Stimulated activated CD8-positive, alpha-beta memory T cell treated with anti-CD3 and anti-CD28 coated beads, Interleukin-4, amount 100 ng/mL, for 48 hours (primary cell): ENCODE measurements at regions not wholly inside any gene's neighbourhood (a gene's known extent, or its start where the extent isn't known, plus 50 kb on each side); places are given as distances from the start of the nearest gene placed in this dataset.
A peak's percentile ranks its signal among the peaks of the same experiment; 100 is the strongest.
"Not testable (repeated sequence)": the region's sequence is repeated elsewhere in the genome, so short reads cannot be mapped to it uniquely, and the experiment has no call there.

ENCODE experiments used
- DNase-seq: peaks from one replicate; pipeline ENCODE4 v3.0.0-alpha.2; 2020

DNA sequence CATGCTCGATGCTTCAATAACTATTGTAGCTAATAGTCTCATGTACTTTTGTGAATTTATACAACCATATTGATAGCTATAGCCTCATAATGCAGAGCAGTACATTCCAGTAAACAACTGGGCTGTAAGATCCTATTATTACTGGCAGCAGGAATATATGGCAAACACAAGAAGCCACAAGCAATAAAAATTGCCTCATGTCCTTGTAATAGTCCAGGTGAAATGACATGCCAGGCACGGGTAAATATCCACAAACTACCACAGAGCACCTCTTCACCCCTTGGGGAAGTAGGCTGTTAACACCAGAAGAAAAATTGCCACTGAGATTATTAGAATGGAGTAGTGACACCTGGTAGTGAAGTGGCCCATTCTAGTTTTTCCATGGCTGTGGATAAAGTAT, 158.3 kb downstream of the MTX2 start:
- DNase-seq: no peak

DNA sequence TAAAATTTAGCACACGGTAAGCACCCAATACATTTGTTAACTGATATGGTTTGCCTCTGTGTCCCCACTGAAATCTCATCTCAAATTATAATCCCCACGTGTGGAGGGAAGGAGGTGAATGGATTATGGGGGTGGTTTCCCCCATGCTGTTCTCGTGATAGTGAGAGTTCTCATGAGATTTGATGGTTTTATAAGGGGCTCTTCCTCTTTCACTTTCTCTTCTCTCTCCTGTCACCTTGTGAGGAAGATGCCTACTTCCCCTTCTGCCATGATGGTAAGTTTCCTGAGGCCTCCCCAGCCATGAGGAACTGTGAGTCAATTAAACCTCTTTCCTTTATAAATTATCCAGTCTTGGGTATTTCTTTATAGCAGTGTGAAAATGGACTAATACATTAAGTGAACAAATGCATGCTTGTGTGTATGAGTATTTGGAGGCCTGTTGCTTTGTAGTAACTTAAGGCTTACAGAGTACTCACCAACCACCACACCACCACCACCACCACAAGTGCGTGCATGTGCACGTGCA, 159.8 kb downstream of the MTX2 start:
- not testable (repeated sequence) for DNase-seq

DNA sequence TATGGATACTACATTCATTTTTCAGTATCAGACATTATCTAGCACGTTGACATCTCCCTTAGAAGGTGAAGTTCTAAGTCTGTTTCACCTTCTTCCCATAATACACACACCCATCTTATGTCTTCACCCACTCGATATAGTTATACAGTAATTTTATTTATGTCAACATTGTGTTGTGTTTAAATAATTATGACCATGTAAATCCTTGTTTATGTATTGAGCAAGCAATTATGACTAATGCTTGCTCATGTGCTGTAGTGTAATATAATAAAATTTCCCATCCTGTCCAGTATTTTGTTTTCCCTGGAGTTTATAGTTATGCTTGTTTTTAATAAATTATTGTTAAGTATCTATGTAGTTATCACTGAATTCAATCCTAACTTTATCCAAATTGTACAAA, 163.2 kb downstream of the MTX2 start:
- no peak for DNase-seq

GRCh38 chr2:176435729-176436128, 166.5 kb downstream of the MTX2 start:
- no peak for DNase-seq

- DNase-seq: no peak
These were observed 174.7 kb downstream of the MTX2 start for GRCh38 chr2:176443946-176444345.

DNA sequence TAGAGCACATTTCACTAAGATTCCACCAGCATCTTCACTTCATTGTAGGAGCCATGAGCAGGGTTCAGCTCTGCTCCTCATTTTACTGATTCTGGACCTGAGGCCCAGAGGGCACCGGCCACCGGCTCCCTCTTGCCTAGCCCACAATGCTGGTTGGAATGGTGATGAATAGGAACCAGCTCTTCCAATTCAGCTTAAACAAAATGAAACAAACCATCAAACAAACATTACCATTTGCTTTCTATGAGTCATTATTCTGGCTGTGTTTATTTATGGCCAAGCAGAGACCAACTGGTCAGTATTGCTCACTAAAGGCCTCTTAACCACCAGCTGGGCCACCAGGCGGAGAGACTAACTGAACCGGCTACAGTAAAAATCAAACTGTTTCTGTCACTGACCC, 176.7 kb downstream of the MTX2 start:
- no peak for DNase-seq

GRCh38 chr2:176446718-176447414, 177.6 kb downstream of the MTX2 start:
- DNase-seq: no peak

DNA sequence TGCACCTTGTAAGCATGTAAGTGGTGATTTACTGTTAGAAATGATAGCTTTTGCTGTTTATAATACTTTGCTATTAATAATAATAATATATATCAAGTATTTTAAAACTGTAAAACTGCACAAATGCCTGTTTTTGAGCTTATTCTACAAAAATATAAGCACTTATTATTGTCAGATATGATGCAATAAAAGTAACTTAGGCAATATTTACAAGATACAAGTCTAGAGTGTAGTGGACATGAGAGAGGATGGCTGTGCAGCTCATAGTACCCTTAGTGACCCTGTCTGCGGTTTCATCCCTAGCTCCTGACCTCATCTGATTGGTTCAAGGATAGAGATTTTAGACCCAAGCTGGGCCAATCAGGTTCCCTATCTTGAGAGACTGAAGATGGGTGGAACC, 178.4 kb downstream of the MTX2 start:
- DNase-seq: no peak

- DNase-seq: no peak
These were observed 180.6 kb downstream of the MTX2 start for GRCh38 chr2:176449852-176450251.

DNA sequence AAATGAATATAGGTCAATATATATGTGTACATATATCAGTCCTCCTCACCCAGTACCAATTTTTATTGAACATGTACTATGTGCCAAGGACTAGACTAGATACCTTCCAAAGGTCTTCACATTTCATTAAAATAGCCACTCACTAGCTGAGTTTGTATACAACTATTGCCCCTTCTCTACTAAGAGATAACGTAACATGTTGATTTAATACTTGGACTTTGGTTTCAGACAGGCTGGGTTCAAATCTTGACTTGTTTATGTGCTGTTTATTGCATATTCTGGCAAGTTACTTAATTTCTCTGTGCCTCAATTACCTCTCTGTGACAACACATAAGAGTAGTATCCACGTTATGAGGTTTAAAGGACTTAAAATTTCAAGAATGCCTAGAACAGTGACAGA, 184.5 kb downstream of the MTX2 start:
- no peak for DNase-seq

DNA sequence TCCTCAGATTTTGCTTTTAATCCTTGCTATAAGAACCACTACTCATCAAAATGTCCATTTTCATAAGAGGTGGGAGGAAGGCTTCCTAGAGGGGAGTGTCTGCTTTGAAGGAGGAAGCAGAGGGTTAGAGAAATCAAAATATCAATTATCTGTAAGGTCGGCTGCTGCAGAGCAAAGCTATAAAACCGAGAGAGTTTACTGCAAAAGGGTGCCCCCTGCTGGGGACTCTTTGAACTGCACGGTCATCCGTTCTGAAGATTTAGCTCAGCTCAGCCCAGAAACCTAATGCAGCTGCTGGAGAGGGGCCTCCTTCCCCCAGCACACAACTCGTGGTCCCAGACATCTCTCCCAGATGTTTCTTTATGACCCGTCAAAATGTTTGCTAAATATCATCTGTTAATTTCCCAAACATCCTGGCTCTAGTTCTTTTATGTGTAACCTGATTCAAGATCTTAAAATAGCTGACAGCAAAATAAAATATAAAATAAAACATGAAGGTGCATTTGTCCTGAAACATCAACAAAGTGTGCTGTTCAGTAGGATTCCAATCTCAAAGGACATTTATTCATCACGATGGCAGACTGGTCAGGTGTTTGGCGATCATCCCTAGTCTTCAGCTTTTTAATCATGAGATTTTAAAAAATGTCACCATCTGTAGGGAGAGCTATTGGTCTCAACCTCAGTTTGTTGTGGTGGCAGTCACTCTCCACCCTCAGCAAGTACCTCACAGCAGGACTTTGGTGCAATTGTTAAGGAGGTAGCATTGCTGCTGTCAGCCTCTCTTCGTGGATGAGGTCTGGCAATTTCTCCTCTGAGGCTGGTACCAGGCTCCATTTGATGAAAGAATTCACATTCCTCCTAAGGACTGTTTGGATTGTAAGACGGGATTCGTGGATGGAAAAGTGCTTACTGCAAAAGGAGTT, 185.9 kb downstream of the MTX2 start:
- peak; percentile 97 for DNase-seq

- no peak for DNase-seq
These were observed 186.6 kb downstream of the MTX2 start for GRCh38 chr2:176455816-176456291.

GRCh38 chr2:176457481-176457880, 188.2 kb downstream of the MTX2 start:
- no peak for DNase-seq

GRCh38 chr2:176461098-176461808, 192.0 kb downstream of the MTX2 start:
- no peak for DNase-seq

- DNase-seq: no peak
These were observed 192.8 kb downstream of the MTX2 start for GRCh38 chr2:176461809-176462670.

DNA sequence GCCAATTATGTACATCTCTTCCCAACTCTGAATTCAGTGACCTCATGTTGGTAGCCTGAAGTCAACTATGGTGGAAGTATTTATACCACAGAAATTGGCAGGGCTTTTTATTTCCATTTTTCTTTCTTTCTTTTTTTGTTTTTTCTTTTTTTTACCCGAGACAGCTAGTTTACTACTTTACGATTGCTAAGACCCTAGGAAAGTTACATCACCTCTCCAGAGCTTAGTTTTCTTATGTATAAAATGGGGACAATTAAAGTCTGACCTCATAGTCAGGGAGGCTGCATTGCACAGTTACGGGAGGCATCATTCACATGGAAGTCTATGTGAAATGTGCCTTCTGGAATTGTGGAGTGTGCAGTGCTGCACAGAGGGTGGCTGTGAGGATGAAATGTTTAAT, 194.3 kb downstream of the MTX2 start:
- no peak for DNase-seq

DNA sequence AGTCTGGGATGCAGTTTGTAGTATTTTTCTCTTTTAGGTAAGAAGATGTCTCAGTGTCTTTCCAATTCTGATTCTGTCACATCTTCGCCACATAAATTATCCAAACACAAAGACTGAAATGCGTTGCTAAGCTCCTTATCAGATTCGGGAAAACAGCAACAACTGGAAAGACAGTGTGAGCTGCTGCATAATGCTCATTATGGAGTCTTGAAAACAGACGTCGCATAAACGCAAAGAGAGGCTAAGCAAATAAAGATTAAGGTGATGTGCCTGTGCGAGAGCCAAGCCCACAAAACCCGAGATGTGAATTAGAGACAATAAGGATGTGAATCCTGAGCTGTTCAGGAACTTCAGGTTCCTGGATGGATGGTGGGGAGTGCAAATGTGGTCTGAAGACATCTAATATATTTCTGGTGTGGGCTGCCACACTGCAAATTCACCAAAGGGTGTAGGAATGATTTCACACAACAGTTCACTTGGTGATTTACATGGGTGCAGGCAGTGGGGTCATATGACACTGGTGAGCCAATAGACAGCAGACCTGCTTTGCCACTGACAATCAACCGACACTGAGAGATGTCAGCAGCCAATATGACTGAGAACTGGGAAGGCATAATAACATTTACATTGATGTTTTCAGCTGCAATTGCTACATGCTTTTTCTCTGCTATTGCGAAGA, 195.8 kb downstream of the MTX2 start:
- DNase-seq: no peak

GRCh38 chr2:176466918-176467452, 197.7 kb downstream of the MTX2 start:
- DNase-seq: no peak

- no peak for DNase-seq
These were observed 198.4 kb downstream of the MTX2 start for GRCh38 chr2:176467595-176467994.

DNA sequence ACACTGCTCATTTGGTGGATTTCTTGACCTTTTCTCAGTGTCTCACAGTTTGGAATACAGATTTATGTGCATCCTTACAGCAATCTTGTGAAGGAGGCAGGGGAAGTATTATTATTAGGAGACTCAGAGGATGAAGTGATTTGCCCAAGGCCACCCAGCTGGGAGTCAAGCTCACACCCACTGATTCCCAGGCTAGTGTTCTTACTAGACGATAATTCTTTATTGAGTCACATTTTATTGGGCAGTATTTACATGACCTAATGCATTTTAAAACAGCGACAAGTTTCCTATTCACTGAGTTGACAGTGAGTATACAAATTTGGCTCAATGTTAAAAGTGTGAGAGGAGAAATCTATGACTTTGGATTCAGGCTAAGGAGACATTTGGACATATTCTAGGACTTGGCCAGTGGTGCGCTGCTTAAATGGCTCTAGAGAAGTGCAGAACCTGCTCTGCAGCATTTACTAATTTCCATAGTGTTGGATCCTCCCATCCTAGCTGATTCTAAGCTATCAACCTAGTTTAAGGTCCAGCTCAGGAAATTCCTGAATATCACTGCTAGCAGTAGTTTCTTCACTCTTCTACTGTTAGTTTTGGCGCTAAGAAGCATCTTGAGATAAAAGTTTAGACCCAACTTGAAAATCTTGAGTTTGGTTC, 199.3 kb downstream of the MTX2 start:
- DNase-seq: no peak

- no peak for DNase-seq
These were observed 201.5 kb downstream of the MTX2 start for GRCh38 chr2:176470713-176471112.
